ENCODE measurements at regions not wholly inside any gene's neighbourhood (a gene's known extent, or its start where the extent isn't known, plus 50 kb on each side); places are given as distances from the start of the nearest gene placed in this dataset.
"Not testable (repeated sequence)": the region's sequence is repeated elsewhere in the genome, so short reads cannot be mapped to it uniquely, and the experiment has no call there.

DNA sequence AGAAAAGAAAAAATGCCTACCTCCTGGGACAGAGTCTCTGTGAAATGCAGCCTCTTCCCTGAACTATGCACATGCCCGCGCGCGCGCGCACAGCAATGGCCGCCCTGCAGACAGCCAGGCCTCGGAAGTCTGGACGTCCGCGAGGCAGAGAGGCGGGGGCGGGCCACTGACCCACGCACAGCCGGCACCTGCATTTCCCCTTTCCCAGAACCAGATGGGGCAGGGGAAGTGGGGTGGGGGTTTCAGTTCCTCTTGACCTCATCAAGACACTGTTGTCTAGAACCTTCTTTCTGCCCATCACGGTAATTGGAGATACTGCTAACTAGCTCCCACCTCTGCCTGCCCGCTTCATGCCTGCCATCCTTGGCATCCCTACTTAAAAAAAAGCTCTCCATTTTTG is 5435.0 kb upstream of the TPTE start:
- H3K27me3 ChIP-seq; DNase-seq; H3K27ac ChIP-seq; H3K9me3 ChIP-seq (replicated peaks); H3K4me1 ChIP-seq; H3K4me3 ChIP-seq; H3K36me3 ChIP-seq: not testable (repeated sequence)

DNA sequence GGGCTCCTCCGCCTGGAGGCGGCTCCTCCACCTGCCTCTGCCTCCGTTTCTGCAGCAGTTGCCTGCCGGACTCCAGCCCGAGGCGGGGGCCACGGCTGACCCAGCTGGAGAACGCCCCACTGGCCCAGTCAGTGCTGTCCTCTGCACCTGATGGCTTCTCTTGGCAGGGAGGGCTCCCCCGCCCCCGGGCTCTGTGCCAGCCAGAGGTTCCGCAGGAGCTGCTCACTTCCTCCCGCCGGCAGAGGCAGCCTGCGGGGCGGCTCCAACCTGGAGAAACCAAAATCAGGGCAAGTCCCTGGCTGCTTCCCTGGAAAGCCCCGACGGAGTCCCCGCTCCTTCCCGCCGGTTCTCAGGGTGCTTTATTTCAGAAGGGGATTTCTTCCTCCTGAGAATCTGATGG is 5432.6 kb upstream of the TPTE start:
- not testable (repeated sequence) for H3K27ac ChIP-seq; H3K27me3 ChIP-seq; H3K36me3 ChIP-seq; H3K4me3 ChIP-seq; H3K9me3 ChIP-seq (replicated peaks); DNase-seq; H3K4me1 ChIP-seq

DNA sequence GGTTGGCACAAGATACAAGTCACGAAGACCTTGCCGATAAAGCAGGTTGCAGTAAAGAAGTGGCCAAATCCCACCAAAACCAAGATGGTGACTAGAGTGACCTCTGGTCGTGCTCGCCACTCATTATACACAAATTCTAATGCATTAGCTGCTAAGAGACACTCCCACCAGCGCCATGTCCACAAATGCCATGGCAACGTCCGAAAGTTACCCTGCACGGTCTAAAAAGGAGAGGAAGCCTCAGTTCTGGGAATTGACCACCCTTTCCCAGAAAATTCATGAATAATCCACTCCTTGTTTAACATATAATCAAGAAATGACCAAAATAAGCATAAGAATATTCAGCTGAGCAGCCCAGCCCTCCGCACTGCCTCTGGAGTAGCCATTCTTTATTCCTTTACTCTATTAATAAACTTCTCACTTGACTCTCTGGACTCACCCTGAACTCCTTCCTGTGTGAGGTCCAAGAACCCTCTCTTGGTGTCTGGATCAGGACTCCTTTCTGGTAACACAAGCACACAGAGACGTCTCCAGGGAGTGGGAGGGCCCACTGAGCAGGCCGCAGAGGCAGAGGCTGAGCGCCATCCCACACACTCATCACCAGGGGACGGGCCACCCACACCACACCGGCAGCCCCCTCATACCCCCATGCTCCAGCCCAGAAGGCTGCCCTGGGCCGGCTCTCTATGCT is 5431.8 kb upstream of the TPTE start:
- not testable (repeated sequence) for H3K27ac ChIP-seq; H3K4me1 ChIP-seq; H3K4me3 ChIP-seq; H3K27me3 ChIP-seq; DNase-seq; H3K36me3 ChIP-seq; H3K9me3 ChIP-seq (replicated peaks)

DNA sequence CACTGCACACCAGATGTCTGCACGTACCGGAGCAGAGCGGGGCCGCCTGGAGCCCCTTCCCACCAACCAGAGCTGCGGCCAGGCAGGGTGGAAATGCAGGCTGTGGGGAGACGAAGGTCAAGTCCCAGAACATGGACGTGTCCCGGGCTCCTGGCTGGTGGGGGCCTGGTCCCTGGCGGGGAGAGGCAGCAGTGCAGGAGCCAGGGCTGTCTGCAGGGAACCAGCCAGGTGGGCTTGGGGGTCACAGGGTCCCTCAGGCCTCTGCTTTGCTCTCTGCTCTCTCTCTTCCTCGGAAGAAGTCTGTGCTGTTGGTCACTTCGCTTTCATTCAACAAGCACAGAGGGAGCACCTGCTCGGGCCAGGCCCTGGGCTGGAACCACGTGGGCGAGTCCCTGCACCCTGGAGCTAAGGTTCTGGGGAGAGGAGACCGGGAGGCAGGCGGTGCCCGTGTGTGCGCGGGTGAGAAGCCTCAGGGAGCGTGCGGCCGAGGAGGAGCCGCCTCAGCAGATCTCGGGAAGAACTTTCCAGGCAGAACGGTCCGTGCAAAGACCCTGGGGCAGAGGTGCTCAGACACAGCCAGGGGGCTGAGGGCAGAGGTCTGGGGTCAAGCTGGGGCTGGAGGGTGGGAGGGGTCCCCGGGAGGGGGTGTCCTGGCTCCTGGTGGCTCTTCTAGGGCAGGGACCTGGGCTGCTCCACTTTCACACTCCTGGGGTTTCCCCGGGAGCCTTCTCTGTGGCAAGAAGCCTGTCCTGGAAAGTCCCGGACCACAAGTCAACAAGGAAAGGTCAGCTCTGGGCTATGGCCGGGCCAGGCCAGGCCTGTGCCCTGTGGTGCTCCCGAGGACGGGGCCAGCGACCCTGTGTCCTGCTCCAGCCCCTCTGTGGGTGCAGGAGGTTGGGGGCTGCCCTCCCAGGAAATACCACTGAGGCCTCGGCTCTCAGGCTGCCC is 5431.0 kb upstream of the TPTE start:
- DNase-seq; H3K4me3 ChIP-seq; H3K4me1 ChIP-seq; H3K27me3 ChIP-seq; H3K9me3 ChIP-seq (replicated peaks); H3K36me3 ChIP-seq; H3K27ac ChIP-seq: not testable (repeated sequence)

DNA sequence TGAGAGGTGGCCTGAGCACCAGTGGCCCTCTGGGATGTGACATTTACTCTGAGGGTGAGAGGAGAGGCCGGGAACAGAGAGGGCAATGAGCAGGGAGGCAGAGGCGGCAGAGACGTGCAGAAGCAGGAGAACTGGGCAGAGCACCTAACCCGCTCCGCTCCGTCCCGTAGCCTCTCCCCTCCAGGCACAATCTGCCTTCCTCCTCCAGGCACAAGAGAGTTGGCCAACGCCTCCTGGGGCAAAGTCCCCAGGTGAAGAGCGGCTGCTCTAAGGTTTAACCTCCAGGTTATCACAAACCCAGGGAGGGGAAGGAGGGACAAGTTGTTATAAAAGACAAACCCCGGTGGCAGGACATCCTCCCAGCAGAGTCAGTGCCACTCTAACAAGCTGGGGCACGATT is 5430.1 kb upstream of the TPTE start:
- H3K9me3 ChIP-seq (replicated peaks); DNase-seq; H3K4me3 ChIP-seq; H3K27ac ChIP-seq; H3K27me3 ChIP-seq; H3K4me1 ChIP-seq; H3K36me3 ChIP-seq: not testable (repeated sequence)

DNA sequence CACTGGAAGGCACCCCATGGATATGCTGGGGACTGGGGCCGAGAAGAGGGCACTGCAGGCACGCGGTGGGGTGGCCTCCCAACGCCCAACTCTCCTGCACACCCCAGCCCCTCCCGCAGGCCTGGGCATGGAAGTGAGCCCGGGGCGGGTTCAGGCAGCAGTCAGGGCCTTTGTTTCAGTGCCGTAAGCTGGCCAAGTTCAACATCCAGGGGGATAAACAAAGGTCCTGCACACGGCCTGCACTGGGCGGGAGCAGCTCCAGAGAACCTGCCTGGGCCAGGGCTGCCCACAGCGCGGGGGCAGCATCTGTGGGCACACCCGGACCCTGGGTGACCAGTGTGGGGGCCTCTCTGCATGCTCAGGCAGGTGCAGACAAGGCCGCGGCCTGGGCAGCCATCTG is 5425.8 kb upstream of the TPTE start:
- DNase-seq; H3K36me3 ChIP-seq; H3K9me3 ChIP-seq (replicated peaks); H3K27me3 ChIP-seq; H3K27ac ChIP-seq; H3K4me1 ChIP-seq; H3K4me3 ChIP-seq: not testable (repeated sequence)

DNA sequence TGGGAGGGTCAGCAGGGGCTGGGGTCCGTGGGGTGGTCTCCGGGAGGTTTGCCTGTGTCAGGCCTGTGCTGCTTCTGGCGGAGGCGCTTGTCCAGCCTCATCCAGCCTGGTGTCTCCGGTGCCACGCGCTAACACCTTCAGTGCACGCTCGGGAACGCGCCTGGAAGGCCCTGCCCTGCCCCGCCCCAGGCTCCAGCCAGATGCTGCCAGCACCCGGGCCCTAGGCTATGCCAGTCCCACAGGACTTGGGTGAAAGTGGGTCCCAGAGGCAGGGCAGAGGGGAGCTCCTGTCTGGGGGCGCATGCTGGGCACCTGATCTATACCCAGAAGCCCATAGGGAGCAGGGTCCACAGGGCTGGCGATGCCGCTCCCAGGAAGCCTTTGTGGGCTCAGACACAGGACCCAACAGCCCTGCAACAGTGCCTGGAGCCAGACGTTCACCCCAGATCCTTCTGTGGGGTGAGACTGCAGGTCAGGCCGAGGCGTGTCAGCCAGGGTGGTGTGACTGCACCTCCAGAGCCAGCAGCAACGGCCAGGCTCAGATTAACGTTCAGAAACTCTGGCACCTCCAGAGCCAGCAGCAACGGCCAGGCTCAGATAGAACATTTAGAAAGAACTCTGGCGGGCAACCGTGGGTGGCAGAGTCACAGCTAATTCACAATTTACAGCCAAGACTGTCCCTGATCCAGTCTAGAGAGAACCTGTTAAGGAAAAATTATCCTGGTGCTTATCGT is 5423.2 kb upstream of the TPTE start:
- H3K9me3 ChIP-seq (replicated peaks); H3K4me1 ChIP-seq; H3K27me3 ChIP-seq; DNase-seq; H3K36me3 ChIP-seq; H3K4me3 ChIP-seq; H3K27ac ChIP-seq: not testable (repeated sequence)

DNA sequence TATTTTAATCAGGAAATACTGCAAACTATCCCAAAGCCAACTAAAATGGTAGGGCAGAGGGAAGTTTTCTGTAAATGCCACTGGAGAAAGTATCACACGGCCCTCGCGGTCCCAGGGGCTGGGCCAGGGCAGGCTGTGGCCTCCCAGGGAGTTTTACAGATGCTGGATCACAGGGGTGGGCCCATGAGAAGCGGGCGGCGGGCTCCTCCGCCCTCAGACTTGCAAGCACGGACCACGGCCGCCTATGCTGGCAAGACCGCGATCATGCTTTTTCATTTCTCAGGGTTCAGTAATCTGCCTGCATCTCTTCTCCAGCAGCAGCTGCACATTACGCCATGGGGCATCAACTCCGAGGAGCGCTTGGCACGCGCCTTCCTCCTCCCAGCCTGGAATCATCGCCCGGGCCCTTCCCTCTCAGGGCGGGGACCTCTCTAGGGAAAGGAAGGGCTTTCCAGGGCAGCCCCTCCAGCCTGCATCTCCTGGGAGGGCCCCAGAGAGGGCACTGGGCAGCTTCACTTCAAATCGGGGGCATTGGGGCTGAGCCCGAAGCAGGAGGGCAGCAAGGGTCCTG is 5420.7 kb upstream of the TPTE start:
- DNase-seq; H3K27ac ChIP-seq; H3K36me3 ChIP-seq; H3K27me3 ChIP-seq; H3K9me3 ChIP-seq (replicated peaks); H3K4me1 ChIP-seq; H3K4me3 ChIP-seq: not testable (repeated sequence)

DNA sequence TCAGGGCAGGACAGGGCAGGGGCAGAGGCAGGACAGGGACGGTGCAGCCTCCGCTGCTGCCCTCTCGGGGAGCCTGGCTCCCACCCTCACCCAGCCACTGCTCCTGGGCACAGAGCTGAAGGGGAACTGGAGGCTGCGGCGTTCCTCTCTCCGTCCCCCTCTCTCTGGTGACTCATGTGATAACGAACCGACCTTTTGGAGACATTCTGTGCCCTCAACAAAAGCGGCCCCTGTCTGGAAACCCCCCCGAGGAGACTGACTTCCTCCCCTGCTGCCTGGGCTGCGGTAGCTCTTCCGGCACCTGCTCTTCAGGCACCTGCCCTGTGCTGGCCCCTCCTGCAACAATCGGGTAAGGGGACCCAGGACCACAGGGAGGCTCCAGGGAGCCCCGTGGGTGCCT is 5419.6 kb upstream of the TPTE start:
- not testable (repeated sequence) for H3K27ac ChIP-seq; H3K9me3 ChIP-seq (replicated peaks); H3K4me3 ChIP-seq; H3K36me3 ChIP-seq; H3K27me3 ChIP-seq; H3K4me1 ChIP-seq
- DNase-seq: peak in 1 of 2 experiments; percentile 5

DNA sequence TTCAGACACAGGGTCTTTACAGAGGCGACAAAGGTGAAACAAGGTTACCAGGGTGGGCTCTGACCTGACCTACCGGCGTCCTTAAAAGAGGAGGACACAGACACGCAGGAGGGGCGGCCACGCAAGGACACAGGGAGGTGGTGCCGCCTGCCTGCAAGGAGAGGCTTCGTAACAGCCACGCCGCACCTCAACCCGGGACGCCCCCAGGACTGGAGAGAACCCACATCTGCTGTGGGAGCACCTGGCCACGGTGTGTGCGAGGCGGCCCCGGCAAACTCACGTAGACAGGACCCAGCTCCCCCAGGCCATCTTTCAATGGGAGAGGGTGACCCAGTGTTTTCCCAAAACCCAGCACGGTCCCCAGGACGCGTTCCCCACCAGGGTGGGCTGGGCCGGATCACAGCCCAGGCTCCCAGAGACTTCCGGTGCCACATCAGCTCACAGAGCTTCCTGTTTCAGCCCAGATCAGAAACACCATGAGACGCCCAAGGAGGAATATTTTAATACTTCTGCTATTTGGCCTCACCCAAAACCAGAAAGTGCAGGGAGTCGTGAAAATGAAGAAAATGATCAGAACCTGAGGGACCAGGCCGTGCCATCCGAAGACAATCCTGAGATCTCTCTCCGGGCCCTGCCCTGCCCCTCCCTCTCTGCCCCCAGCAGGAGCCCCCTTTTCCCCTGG is 5417.4 kb upstream of the TPTE start:
- H3K4me3 ChIP-seq; H3K36me3 ChIP-seq; H3K27me3 ChIP-seq; H3K4me1 ChIP-seq; DNase-seq; H3K9me3 ChIP-seq (replicated peaks); H3K27ac ChIP-seq: not testable (repeated sequence)

DNA sequence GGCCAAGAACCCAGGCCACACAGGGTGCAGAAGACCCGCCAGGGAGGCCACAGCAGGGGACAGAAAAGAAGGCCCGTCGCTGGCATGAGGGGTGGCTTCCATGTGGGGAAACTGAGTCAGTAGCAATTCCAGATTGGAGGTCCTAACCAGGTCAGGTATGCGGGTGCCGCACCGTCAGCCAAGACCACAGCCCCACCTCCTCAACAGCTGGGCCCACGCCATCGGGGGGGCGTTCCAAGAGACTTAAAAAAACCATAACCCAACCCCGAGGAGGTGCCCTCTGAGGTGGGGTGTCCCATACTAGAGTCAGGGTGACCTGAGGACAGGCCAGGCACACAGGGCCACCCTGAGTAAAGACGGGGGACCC is 5416.8 kb upstream of the TPTE start:
- H3K27ac ChIP-seq; DNase-seq; H3K27me3 ChIP-seq; H3K4me1 ChIP-seq; H3K4me3 ChIP-seq; H3K9me3 ChIP-seq (replicated peaks); H3K36me3 ChIP-seq: not testable (repeated sequence)

DNA sequence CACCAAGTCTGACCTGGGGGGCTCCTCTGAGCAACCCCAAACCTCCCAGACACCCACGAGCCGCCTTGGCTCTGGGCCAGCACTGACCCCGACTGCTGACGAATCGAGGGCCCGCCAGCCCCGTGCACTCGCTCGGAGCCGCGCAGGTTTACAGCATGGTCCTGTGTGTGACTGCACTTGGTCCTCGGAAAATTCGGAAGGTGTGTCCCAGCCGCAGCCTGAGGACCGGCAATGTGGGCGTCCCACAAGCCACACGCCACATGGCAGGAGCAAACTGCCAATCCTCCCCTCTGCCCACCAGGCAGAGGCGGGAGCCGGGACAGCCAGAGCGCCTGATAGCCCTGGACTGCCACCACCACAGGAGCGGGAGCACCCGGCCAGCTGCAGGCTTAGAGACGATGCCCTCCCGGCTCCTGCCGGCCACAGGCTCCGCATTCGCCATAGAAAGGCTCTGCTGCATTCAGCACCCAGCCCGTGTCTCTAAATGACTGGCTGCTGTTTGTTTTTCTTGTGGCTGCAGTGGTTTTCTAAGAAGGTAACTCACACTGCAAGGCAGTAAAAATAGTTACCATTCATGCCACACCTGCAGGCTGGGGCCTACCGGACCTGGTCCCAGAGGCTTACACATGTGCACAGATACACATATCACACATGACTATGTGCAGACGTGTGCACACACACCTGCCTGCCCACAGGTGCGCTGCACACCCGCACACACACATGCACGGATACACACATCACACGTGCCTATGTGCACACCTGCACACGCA is 5415.3 kb upstream of the TPTE start:
- not testable (repeated sequence) for H3K27ac ChIP-seq; H3K4me3 ChIP-seq; H3K4me1 ChIP-seq; H3K9me3 ChIP-seq (replicated peaks); H3K36me3 ChIP-seq; H3K27me3 ChIP-seq; DNase-seq

DNA sequence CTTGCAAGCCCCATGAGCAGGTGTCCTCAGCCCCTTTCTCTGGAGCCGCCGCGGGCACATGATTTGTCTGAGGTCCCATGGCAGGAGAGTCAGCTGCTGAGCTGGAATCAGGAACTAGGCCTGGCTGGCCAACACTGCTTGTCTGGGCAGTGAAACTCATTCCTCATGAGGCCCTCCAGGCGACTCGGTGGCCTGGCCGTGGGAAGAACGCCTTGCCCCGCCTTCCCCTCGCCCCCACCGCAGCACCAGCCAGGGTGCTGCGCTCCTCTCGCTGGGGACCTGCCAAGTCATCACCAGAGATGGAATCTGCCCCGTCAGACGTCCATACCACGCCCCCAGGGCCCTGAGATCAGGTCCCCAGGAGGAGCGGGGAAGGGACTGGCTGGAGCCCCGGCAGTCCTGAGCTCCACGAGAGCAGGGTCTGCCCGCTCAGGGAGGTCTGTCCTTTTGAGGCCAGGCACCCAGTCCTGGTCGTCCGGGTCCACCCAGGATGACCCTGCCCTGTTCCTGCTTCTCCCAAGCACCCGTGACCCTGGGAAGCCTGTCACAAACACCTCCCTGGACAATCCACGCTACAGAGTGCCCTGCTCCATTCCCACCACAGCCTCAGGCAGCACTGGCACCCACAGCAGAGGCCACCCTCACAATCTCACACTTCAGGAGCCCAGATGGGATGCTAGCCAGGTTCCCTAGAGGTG is 5414.5 kb upstream of the TPTE start:
- H3K4me3 ChIP-seq; H3K9me3 ChIP-seq (replicated peaks); H3K36me3 ChIP-seq; H3K4me1 ChIP-seq; DNase-seq; H3K27me3 ChIP-seq; H3K27ac ChIP-seq: not testable (repeated sequence)

DNA sequence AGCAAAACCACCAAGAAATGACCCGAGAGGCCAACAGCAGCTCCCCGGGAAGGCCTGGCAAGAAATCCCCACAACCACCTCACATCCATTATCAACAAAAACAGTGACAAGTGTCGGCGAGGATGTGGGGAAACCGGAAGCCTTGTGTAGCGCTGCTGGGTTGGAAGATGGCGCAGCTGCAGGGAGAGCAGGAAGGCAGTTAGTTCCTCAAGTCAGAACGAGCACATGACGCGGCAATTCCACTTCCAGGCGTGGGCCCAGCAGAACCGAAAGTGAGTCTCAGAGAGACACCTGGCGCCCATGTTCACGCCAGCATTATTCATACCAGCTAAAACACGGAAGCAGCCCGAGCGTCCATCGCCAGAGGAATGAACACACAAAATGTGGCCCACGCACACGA is 5413.7 kb upstream of the TPTE start:
- not testable (repeated sequence) for H3K4me1 ChIP-seq; H3K27me3 ChIP-seq; DNase-seq; H3K9me3 ChIP-seq (replicated peaks); H3K4me3 ChIP-seq; H3K27ac ChIP-seq; H3K36me3 ChIP-seq
